GM23248 (cell line): ENCODE measurements at regions not wholly inside any gene's neighbourhood (a gene's known extent, or its start where the extent isn't known, plus 50 kb on each side); places are given as distances from the start of the nearest gene placed in this dataset.

Experiments used
- EZH2 ChIP-seq: fragments of 200-600 bp; sonication (generic); IDR thresholded peaks from 2 replicates; pipeline ENCODE4 v1.6.1; 2018; ENCODE audit warnings: antibody characterized with exemption, mild to moderate bottlenecking; ENCODE audit not compliant: insufficient read depth, poor library complexity, severe bottlenecking
- EZH2phosphoT487 ChIP-seq: fragments of 200-600 bp; sonication (generic); IDR thresholded peaks from 2 replicates; pipeline ENCODE4 v1.6.1; 2018; ENCODE audit warnings: antibody characterized with exemption, moderate library complexity, mild to moderate bottlenecking, low read depth; ENCODE audit not compliant: insufficient read depth

GRCh38 chr2:192725991-192726390 lies 531.3 kb upstream of the TMEFF2 start:
- no peak for TF ChIP-seq EZH2
- no peak for TF ChIP-seq EZH2phosphoT487
